ENCODE measurements at regions not wholly inside any gene's neighbourhood (a gene's known extent, or its start where the extent isn't known, plus 50 kb on each side); places are given as distances from the start of the nearest gene placed in this dataset.

GRCh38 chr13:50140153-50140552 lies 124.9 kb downstream of the KCNRG start:
- H3K27ac ChIP-seq, result no peak overlapping the region

DNA sequence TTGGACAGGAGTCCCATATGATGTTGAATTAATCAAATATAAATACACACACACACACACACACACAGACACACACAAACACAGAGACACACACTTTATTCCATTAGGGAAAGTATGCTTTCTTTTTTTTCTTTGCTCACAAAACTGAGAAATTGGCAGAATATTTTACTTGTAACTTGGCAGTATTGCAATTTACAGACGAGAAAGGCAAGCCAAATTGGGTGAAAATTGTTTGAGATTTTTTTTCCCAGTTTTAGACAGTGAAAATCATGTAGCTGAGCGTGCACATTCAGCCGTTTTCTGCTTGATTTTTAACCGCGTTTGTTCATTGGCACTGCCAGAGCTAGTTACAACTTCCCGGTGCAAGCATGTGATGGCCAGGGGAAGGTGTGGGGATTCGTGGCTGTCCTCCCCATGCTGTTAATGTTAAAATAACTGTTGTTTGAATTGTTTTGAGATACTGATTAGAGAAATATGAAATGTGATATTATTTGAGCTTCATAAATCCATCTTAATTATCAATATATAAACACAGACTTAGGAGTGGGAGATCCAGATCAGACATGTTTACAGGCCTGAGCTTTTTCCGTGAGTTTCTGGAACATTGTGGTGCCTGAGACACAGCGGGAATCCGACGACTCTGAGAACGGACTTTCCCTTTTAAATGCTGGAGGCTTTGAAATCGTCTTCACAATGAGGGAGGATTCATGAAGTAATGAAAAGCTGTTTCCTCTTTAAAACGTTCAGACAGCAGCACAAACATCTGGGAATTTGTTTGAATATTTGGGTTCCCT lies 125.5 kb downstream of the KCNRG start:
- H3K27ac ChIP-seq, result no peak overlapping the region
- TF ChIP-seq CTCF (IDR thresholded peaks at IDR 0.05), result no peak
- TF ChIP-seq ZFX (IDR thresholded peaks at IDR 0.05; ENCODE audit: borderline replicate concordance), result no peak

More at GRCh38 chr13:50140153-50140552, 124.9 kb downstream of the KCNRG start:
- TF ChIP-seq CTCF (IDR thresholded peaks at IDR 0.05) (no peak), ZFX (IDR thresholded peaks at IDR 0.05; ENCODE audit: borderline replicate concordance) (no peak)

- TF ChIP-seq ZFX (IDR thresholded peaks at IDR 0.05; ENCODE audit: borderline replicate concordance) (no peak), CTCF (IDR thresholded peaks at IDR 0.05) (no peak)
- H3K27ac ChIP-seq, result no peak overlapping the region
These were observed 126.2 kb downstream of the KCNRG start for GRCh38 chr13:50141375-50141975.

- TF ChIP-seq CTCF (IDR thresholded peaks at IDR 0.05), result no peak
- TF ChIP-seq ZFX (IDR thresholded peaks at IDR 0.05; ENCODE audit: borderline replicate concordance), result no peak
- no peak overlapping the region for H3K27ac ChIP-seq
These were observed 129.3 kb downstream of the KCNRG start for GRCh38 chr13:50144246-50145160.

DNA sequence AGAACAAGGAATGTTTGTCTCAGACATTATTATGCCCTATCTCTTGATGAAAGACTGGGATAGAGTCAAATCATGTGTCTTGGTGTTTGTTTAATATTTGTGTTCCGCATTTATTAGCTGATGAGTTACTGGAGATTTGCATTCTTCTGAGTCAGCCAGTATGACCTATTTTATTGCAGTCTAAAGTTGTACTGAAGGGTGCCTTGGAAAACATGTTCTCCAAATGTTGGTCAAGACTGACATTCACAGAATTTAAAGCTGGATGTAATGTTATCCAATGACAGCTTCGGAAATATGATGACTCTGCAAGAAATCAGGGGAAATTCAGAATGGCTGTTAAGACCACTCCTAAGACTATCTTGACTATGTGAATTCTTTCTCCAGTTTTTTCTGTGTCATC lies 134.0 kb downstream of the KCNRG start:
- TF ChIP-seq CTCF (IDR thresholded peaks at IDR 0.05) (no peak), ZFX (IDR thresholded peaks at IDR 0.05; ENCODE audit: borderline replicate concordance) (no peak)
- peak overlapping the region; percentile 55 for H3K27ac ChIP-seq

- TF ChIP-seq CTCF (IDR thresholded peaks at IDR 0.05) (no peak), ZFX (IDR thresholded peaks at IDR 0.05; ENCODE audit: borderline replicate concordance) (no peak)
- peak overlapping the region; percentile 55 for H3K27ac ChIP-seq
These were observed 134.7 kb downstream of the KCNRG start for GRCh38 chr13:50149932-50150331.
